MM.1S (cell line): ENCODE measurements at regions not wholly inside any gene's neighbourhood (a gene's known extent, or its start where the extent isn't known, plus 50 kb on each side); places are given as distances from the start of the nearest gene placed in this dataset.

Source experiments
- DNase-seq: peaks from one replicate; pipeline ENCODE4 v3.0.0-alpha.2; 2015
- H2AFZ ChIP-seq: fragments of 300-600 bp; sonication (generic); 2 replicates; pipeline ENCODE4 v1.6.0; 2016; ENCODE audit warnings: antibody characterized with exemption, low read length
- H3F3A ChIP-seq: fragments of 300-600 bp; sonication (generic); 2 replicates; pipeline ENCODE4 v1.6.1; 2016; ENCODE audit warnings: mild to moderate bottlenecking, antibody characterized with exemption, low read length, moderate library complexity, mixed read lengths; ENCODE audit not compliant: insufficient read depth
- H3K27ac ChIP-seq: fragments of 300-600 bp; sonication (generic); 2 replicates; pipeline ENCODE4 v1.5.1; 2016; ENCODE audit warnings: mild to moderate bottlenecking, low read length
- H3K27me3 ChIP-seq: fragments of 300-600 bp; sonication (generic); replicated peaks from 2 replicates; pipeline ENCODE4 v1.6.0; 2016; ENCODE audit warnings: low read length; ENCODE audit not compliant: insufficient read depth
- H3K36me3 ChIP-seq: fragments of 300-600 bp; sonication (generic); replicated peaks from 2 replicates; pipeline ENCODE4 v1.6.1; 2016; ENCODE audit warnings: mild to moderate bottlenecking, low read length, mixed read lengths; ENCODE audit not compliant: insufficient read depth
- H3K4me1 ChIP-seq: fragments of 300-600 bp; sonication (generic); 2 replicates; pipeline ENCODE4 v1.6.1; 2016; ENCODE audit warnings: low read length, mixed read lengths
- H3K4me2 ChIP-seq: fragments of 300-600 bp; sonication (generic); 2 replicates; pipeline ENCODE4 v1.6.0; 2016; ENCODE audit warnings: low read depth, low read length
- H3K4me3 ChIP-seq: fragments of 300-600 bp; sonication (generic); 2 replicates; pipeline ENCODE4 v1.5.1; 2016; ENCODE audit warnings: low read length, mixed read lengths
- H3K79me2 ChIP-seq: fragments of 300-600 bp; sonication (generic); 2 replicates; pipeline ENCODE4 v1.6.1; 2016; ENCODE audit warnings: mixed run types, low read length, mixed read lengths
- H3K9ac ChIP-seq: fragments of 300-600 bp; sonication (generic); 2 replicates; pipeline ENCODE4 v1.6.1; 2016; ENCODE audit warnings: low read length, mixed read lengths
- H3K9me2 ChIP-seq: fragments of 300-600 bp; sonication (generic); replicated peaks from 2 replicates; pipeline ENCODE4 v1.6.1; 2016; ENCODE audit warnings: mild to moderate bottlenecking, low read length, mixed read lengths; ENCODE audit not compliant: insufficient read depth
- H3K9me3 ChIP-seq: fragments of 300-600 bp; sonication (generic); replicated peaks from 2 replicates; pipeline ENCODE4 v1.6.1; 2016; ENCODE audit warnings: mild to moderate bottlenecking, low read length, mixed read lengths; ENCODE audit not compliant: insufficient read depth
- H4K20me1 ChIP-seq: fragments of 300-600 bp; sonication (generic); 2 replicates; pipeline ENCODE4 v1.6.1; 2016; ENCODE audit warnings: mild to moderate bottlenecking, low read length, moderate library complexity, mixed read lengths; ENCODE audit not compliant: insufficient read depth
- CTCF ChIP-seq: fragments of 300-600 bp; sonication (generic); IDR thresholded peaks from 2 replicates; pipeline ENCODE4 v1.5.1; 2016; ENCODE audit warnings: antibody characterized with exemption, low read length, mixed read lengths
- EZH2 ChIP-seq: fragments of 300-600 bp; sonication (generic); optimal IDR thresholded peaks from 2 replicates; pipeline ENCODE3; 2017; ENCODE audit warnings: low read depth, mild to moderate bottlenecking, antibody characterized with exemption, low read length, mixed read lengths
- EZH2phosphoT487 ChIP-seq: fragments of 300-600 bp; sonication (generic); IDR thresholded peaks from 2 replicates; pipeline ENCODE4 v1.6.1; 2018; ENCODE audit warnings: antibody characterized with exemption, low read length

- H3K9me3 ChIP-seq = no peaks in the 10 kb centered on the region
- no peaks in the 10 kb centered on the region for H3K27me3 ChIP-seq
- no peak for DNase-seq
- no peaks in the 10 kb centered on the region for H4K20me1 ChIP-seq
- no peaks in the 10 kb centered on the region for H3K4me1 ChIP-seq
- H3K36me3 ChIP-seq = no peaks in the 10 kb centered on the region
- no peak overlapping the region for H3K4me2 ChIP-seq
- no peak overlapping the region for H3K9ac ChIP-seq
- no peaks in the 10 kb centered on the region for H3K79me2 ChIP-seq
- H3K9me2 ChIP-seq = no peaks in the 10 kb centered on the region
- no peak overlapping the region for H3K4me3 ChIP-seq
- H3K27ac ChIP-seq = no peak overlapping the region
- no peaks in the 10 kb centered on the region for H3F3A ChIP-seq
- TF ChIP-seq EZH2 (no peak), CTCF (no peak), EZH2phosphoT487 (no peak)
- no peak overlapping the region for H2AFZ ChIP-seq
Measured at GRCh38 chr15:87144775-87145174, 1065.1 kb downstream of the AGBL1 start.

- H3F3A ChIP-seq = no peaks in the 10 kb centered on the region
- TF ChIP-seq EZH2 = no peak
- TF ChIP-seq CTCF = no peak
- TF ChIP-seq EZH2phosphoT487 = no peak
- H3K4me3 ChIP-seq = no peak overlapping the region
- H3K4me2 ChIP-seq = no peak overlapping the region
- DNase-seq = no peak
- H4K20me1 ChIP-seq = no peaks in the 10 kb centered on the region
- H2AFZ ChIP-seq = no peak overlapping the region
- no peak overlapping the region for H3K27ac ChIP-seq
- H3K9me3 ChIP-seq = no peaks in the 10 kb centered on the region
- no peaks in the 10 kb centered on the region for H3K27me3 ChIP-seq
- H3K9ac ChIP-seq = no peak overlapping the region
- no peaks in the 10 kb centered on the region for H3K79me2 ChIP-seq
- no peaks in the 10 kb centered on the region for H3K9me2 ChIP-seq
- no peaks in the 10 kb centered on the region for H3K36me3 ChIP-seq
- H3K4me1 ChIP-seq = no peaks in the 10 kb centered on the region
Measured at GRCh38 chr15:87142096-87142495, 1062.4 kb downstream of the AGBL1 start.

DNA sequence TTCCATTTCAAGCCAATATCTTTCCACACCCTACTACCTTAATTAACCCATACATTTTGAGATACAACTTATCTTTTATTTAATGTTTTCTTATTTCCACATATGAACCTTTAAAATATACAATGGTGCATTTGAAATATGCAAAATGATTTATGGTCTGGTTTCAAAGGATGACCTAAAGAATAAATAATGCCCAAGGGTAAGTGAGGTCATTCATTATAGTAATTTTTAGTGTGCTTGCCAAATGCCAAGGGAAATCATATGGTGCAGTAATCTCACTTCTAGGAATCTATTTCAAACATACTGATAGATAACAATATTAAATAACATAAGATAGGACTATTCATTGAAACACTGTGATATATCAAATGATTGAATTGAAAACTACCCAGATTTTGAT is 1055.4 kb downstream of the AGBL1 start:
- no peak overlapping the region for H3K9ac ChIP-seq
- H3K4me3 ChIP-seq = no peak overlapping the region
- no peaks in the 10 kb centered on the region for H3K9me3 ChIP-seq
- H3K4me2 ChIP-seq = no peak overlapping the region
- no peak for DNase-seq
- no peaks in the 10 kb centered on the region for H3F3A ChIP-seq
- H3K36me3 ChIP-seq = no peaks in the 10 kb centered on the region
- H3K4me1 ChIP-seq = no peaks in the 10 kb centered on the region
- H3K27ac ChIP-seq = no peak overlapping the region
- no peak for TF ChIP-seq CTCF
- no peak for TF ChIP-seq EZH2
- TF ChIP-seq EZH2phosphoT487 = no peak
- H3K79me2 ChIP-seq = no peaks in the 10 kb centered on the region
- no peaks in the 10 kb centered on the region for H3K9me2 ChIP-seq
- no peaks in the 10 kb centered on the region for H3K27me3 ChIP-seq
- H2AFZ ChIP-seq = no peak overlapping the region
- H4K20me1 ChIP-seq = no peaks in the 10 kb centered on the region
